Skeletal muscle tissue (tissue), 3 donors: ENCODE measurements at regions not wholly inside any gene's neighbourhood (a gene's known extent, or its start where the extent isn't known, plus 50 kb on each side); places are given as distances from the start of the nearest gene placed in this dataset.
"Not testable (repeated sequence)": the region's sequence is repeated elsewhere in the genome, so short reads cannot be mapped to it uniquely, and the experiment has no call there.

Source experiments
- H3K27ac ChIP-seq: one replicate; pipeline ENCODE4 v1.7.0; 2013; ENCODE audit warnings: mild to moderate bottlenecking, low read depth, low read length, inconsistent platforms
- H3K27me3 ChIP-seq, 3 donors: one replicate each; pipeline ENCODE4 v1.7.0; 2013; ENCODE audit warnings: low read length in 3 of 3; ENCODE audit not compliant: control insufficient read depth in 3 of 3, insufficient read depth in 3 of 3
- H3K36me3 ChIP-seq, 3 donors: one replicate each; pipeline ENCODE4 v1.7.0; 2013; ENCODE audit warnings: low read length in 3 of 3; ENCODE audit not compliant: control insufficient read depth in 3 of 3, insufficient read depth in 3 of 3
- H3K4me1 ChIP-seq, 3 donors: one replicate each; pipeline ENCODE4 v1.7.0; 2013; ENCODE audit warnings: low read length in 3 of 3, mild to moderate bottlenecking in 3 of 3; ENCODE audit not compliant: control insufficient read depth in 3 of 3, insufficient read depth in 3 of 3
- H3K4me3 ChIP-seq, 3 donors: one replicate each; pipeline ENCODE4 v1.7.0; 2013; ENCODE audit warnings: low read length in 3 of 3
- H3K9ac ChIP-seq, 3 donors: one replicate each; pipeline ENCODE4 v1.7.0; 2013; ENCODE audit warnings: low read length in 3 of 3, mild to moderate bottlenecking in 3 of 3, moderate library complexity in 2 of 3, low read depth in 1 of 3
- H3K9me3 ChIP-seq, 3 donors: one replicate each; pipeline ENCODE4 v1.7.0; 2013; ENCODE audit warnings: low read length in 3 of 3; ENCODE audit not compliant: control insufficient read depth in 3 of 3
- donor health status: Osteomylitis.

DNA sequence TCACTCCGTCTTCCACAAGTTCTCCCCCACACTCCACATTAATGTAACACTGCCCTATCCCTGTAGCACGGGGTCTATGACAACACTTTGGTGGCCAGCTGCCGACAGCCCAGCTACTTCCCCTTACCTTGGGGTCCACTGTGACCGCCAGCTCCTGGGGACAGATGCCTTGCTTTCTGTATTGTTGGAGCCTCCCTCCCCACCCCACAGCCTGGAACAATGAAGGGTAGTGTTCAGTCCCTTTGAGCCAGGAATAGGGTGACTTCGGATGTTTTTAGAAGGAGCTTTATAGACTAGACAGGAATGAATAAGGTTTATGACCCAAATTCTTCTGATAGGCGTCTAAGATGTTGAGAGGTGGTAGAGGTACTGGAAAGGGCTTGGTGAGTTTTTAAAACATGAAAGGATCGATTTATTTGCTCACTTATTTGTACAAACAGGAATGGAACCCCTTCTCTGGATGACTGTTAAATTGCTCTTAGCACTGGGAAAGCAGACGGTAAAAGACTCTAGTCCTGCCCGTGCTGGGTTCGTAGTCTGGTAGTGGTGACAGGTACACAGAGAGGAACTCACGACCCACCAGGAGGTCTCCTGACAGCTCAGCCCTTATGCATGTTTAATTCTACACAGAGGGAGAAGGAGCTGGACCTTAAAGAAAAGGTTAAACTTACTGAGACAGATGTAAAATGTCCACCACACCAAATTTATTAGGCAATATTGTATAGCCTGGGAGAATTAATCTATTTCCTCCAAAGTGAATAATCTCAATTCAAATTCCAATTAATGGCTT is 90.9 kb downstream of the MYCN start:
- Histone ChIP-seq H3K9ac (no peak overlapping the region), H3K4me3 (no peak overlapping the region), H3K27me3 (peaks cover 0 to 2% (median under 1%) of the 10 kb centered on the region in 3 donors), H3K4me1 (no peaks in the 10 kb centered on the region), H3K9me3 (no peaks in the 10 kb centered on the region), H3K36me3 (no peaks in the 10 kb centered on the region), H3K27ac (no peak overlapping the region)

DNA sequence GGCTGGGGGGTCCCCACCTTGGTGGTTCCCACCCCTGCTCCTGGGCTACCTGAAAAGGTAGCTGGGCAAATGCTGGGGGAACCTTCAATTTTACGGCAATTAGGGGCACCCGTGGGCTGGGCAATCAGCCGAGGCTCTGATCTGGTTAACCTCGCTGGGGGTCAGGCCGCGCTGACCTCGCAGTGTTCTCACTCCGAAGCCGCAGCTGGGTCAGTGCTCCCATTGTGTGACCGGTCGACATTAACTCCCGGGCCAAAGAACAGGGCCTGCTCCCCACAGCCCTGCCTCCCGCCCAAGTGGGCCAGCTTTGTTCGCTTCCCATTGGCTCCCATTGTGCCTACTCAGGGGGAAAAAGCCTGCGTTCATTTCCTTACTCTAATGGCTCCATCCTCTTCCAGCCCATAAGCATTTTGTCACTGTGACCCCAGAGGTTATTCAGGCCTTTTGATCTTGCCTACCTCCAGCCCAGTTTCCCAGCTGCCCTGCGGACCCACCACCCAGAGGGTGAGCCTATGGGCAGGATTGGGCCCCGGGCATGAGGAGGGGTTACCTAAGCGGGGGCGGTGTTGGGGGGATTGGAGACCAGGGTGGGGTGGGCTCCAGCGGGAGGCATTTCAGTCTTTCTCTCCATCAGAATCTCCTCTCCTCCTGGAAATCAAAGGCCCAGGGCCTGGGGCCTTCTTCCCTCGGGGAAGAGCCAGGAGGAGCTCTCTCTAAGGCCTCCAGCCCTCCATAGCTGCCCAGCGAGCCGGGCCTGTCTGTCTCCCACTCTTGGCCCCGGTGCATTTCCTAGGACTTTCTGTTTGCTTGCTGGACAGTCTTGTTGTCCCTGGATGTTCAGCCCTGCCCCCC is 90.1 kb downstream of the MYCN start:
- no peaks in the 10 kb centered on the region for H3K4me1 ChIP-seq
- no peak overlapping the region for H3K9ac ChIP-seq
- H3K27me3 ChIP-seq, result peaks cover 0 to 2% (median 0%) of the 10 kb centered on the region in 3 donors
- no peak overlapping the region for H3K4me3 ChIP-seq
- H3K27ac ChIP-seq, result no peak overlapping the region
- H3K9me3 ChIP-seq, result no peaks in the 10 kb centered on the region
- H3K36me3 ChIP-seq, result no peaks in the 10 kb centered on the region

DNA sequence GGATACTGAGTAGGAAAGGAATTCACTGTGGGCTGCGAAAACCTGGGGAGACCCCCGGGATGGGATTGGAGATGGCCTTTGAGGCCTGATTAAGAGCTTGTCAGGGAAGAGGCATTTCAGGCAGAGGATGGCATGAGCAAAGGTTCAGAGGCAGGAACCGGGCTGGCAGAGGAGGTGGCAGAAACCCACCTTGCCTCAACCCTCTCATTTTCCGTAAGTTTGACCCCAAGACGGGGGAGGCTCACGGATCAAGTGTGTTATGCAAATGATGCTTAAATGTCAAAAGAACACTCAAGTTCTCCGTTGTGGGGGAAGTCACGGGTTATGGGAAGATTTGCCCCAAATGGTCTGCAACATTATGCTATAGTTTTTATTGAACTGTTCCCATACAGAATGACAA is 88.3 kb downstream of the MYCN start:
- no peaks in the 10 kb centered on the region for H3K4me1 ChIP-seq

DNA sequence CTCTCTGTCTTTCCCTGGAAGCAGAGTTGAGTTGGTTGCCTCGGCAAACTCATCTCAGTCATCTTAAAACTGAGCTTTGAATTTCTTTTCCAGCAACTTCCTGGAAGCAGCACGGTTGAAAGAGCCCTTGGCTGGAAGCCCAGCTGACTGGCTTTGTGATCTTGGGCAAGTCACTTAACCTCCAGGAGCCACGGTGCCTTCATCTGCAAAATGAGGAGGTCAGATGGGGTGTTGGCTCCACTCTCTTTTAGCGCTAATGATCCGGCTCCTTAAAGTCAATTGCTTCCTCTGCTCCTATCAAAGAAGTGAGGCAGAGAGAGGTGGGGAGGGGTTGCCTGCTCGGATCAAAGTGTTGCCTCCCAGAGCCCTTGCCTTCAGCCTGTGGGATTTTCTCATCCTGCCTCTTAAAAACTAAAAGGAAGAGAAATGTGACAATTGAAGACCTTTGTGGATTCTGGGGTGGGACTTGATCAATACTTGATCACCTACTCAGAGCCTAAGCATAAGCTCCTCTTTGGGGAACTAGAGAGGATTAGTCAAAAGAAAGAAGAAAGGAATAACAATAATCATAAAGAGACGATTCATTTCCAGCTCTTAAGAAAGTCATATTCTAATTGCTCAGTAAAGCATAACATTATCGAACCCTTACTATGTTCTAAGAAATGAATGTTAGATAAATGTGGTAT is 86.6 kb downstream of the MYCN start:
- H3K27ac ChIP-seq, result no peak overlapping the region
- H3K4me3 ChIP-seq, result no peak overlapping the region
- no peak overlapping the region for H3K9ac ChIP-seq
- no peaks in the 10 kb centered on the region for H3K36me3 ChIP-seq
- H3K4me1 ChIP-seq, result no peaks in the 10 kb centered on the region
- H3K9me3 ChIP-seq, result no peaks in the 10 kb centered on the region
- peaks cover 0 to 2% (median 0%) of the 10 kb centered on the region in 3 donors for H3K27me3 ChIP-seq

More for the DNA sequence above, 88.3 kb downstream of the MYCN start:
- H3K9me3 ChIP-seq, result no peaks in the 10 kb centered on the region
- H3K27ac ChIP-seq, result no peak overlapping the region
- peaks cover 0 to 2% (median 0%) of the 10 kb centered on the region in 3 donors for H3K27me3 ChIP-seq
- H3K36me3 ChIP-seq, result no peaks in the 10 kb centered on the region
- H3K4me3 ChIP-seq, result no peak overlapping the region
- H3K9ac ChIP-seq, result no peak overlapping the region

DNA sequence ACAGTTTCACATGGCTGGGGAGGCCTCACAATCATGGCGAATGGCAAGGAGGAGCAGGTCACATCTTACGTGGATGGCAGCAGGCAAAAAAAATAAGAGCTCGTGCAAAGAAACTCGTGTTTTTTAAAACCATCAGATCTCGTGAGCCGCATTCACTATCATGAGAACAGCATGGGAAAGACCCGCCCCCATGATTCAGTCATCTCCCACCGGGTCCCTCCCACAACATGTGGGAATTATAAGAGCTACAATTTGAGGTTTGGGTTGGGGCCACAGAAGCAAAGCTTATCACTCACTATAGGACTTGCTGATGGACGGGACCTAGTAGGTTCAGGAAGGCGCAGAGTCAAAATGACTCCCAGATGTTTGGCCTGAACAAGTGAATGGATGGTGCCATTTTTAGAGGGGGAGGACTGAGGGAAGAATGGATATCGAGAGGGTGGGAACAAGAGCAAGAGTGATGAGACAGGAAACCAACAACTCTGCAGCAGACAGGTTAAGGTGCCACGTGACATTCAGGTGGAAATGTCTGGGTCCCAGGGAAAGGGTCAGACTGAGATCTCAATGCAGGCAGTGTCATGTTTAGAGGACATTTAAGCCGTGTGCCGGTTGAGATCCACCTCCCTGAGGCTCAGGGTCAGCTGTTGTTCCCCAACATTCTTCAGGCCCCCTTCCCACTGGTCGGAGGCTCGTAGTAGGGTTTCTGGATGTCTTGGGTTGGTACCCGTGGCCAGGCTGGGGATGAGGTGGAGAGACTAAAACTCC is 85.7 kb downstream of the MYCN start:
- no peaks in the 10 kb centered on the region for H3K4me1 ChIP-seq
- no peak overlapping the region for H3K27ac ChIP-seq
- H3K4me3 ChIP-seq, result no peak overlapping the region
- H3K27me3 ChIP-seq, result peaks cover 0 to 2% (median 0%) of the 10 kb centered on the region in 3 donors
- H3K9ac ChIP-seq, result no peak overlapping the region
- no peaks in the 10 kb centered on the region for H3K9me3 ChIP-seq
- H3K36me3 ChIP-seq, result no peaks in the 10 kb centered on the region

DNA sequence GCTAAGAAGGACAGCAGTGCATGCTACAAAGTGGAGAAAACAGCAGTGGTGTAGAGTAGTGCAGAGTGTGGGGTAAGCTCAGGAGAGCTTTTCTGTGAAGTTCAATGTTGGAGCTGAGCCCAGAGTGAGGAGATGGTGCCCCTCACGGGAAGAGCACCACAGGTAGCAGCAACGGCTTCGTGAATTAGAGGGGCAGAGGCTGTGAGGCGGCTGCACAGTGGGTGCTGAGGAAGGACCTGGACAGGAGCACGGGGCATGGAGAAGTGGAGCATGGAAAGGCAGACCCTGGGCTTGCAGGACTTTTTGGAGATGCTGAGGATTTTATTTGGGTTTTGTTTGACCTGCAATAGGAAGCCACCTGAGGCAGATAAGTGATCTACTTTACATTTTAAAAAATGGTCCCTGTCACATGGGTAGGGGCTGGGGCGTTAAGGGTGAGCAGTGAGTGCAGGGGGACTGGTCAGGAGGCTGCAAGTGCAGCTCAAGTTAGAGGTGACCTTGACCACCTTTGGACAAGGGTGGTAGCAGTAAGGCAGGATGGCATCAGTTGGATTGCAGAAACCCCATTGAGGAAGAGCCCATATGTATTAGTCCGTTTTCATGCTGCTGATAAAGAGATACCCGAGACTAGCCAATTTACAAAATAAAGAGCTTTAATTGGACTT is 85.0 kb downstream of the MYCN start:
- H3K9ac ChIP-seq, result no peak overlapping the region
- H3K4me3 ChIP-seq, result no peak overlapping the region
- no peaks in the 10 kb centered on the region for H3K9me3 ChIP-seq
- no peaks in the 10 kb centered on the region for H3K36me3 ChIP-seq
- no peak overlapping the region for H3K27ac ChIP-seq
- H3K27me3 ChIP-seq, result peaks cover 0 to 2% (median 0%) of the 10 kb centered on the region in 3 donors
- no peaks in the 10 kb centered on the region for H3K4me1 ChIP-seq

DNA sequence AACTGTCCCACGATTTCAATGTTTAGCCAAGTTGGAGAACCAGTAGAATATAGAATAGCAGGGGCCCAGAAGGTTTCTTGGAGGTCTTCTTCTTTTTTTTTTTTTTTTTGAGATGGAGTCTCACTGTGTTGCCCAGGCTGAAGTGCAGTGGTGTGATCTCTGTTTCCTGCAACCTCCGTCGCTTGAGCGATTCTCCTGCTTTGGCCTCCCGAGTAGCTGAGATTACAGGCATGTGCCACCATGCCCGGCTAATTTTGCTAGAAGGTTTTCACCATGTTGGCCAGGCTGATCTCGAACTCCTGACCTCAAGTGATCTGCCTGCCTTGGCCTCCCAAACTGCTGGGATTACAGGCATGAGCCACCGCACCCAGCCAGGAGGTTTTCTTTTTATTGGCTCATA is 84.3 kb downstream of the MYCN start:
- not testable (repeated sequence) for H3K4me1 ChIP-seq, H3K9ac ChIP-seq, H3K36me3 ChIP-seq, H3K27me3 ChIP-seq, H3K27ac ChIP-seq, H3K9me3 ChIP-seq, H3K4me3 ChIP-seq

DNA sequence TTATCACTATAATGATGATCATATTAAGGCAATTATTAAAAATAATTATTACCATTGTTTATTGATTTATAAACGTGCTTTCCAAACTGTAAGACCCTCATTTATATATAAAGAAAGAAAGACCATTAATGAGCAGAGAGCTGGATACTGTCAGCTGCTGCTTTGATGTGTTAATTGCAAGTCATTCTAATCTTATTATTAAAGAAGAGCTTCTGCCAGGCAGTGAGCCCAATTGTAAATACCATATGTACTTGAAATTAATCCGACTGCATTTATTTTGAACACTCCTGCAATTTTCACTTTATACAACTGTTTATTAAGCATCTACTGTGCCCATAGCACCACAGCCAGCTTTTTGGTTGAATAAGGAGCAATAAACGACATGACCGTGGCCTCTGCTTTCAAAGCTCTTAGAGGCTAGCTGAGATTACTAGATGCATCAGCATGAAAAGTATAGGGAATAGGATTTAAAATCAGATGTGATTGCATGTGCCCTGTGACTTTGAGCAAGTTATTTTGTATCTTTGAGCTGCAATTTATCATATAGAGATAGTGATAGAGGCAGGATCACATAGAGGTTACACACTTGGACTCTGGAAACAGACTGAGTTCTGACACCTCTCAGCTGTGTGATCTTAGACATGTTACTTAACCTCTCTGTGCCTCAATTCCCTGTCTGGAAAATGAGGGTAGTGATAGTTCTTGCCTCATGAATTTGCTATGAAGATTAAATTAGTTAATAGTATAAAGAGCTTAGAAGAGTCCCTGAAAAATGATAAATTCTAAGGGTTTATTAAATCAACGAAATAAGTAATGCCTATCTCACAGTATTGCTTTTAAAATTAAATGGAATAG is 83.4 kb downstream of the MYCN start:
- Histone ChIP-seq H3K4me3 (no peak overlapping the region), H3K9ac (no peak overlapping the region), H3K36me3 (no peaks in the 10 kb centered on the region), H3K27me3 (peaks cover 0 to 3% (median under 1%) of the 10 kb centered on the region in 3 donors), H3K4me1 (no peaks in the 10 kb centered on the region), H3K27ac (no peak overlapping the region), H3K9me3 (no peaks in the 10 kb centered on the region)
